Heart left ventricle (tissue), 13 donors: ENCODE measurements at regions not wholly inside any gene's neighbourhood (a gene's known extent, or its start where the extent isn't known, plus 50 kb on each side); places are given as distances from the start of the nearest gene placed in this dataset.

Source experiments
- CTCF ChIP-seq, 12 donors: fragments of 200-600 bp; sonication (generic) in 4 of 12; IDR thresholded peaks; one replicate each; pipeline versions ENCODE4 v1.5.0 to v1.8.0; 2018 to 2022; ENCODE audit warnings: antibody characterized with exemption in 12 of 12, mild to moderate bottlenecking in 5 of 12
- POLR2A ChIP-seq, 2 donors: fragments of 450-650 bp; IDR thresholded peaks; one replicate each; pipeline ENCODE4 v1.6.1; 2017; ENCODE audit warnings: antibody characterized with exemption in 2 of 2, mild to moderate bottlenecking in 2 of 2, moderate library complexity in 2 of 2
- donor health status: ischemic (EF 13 %, LVEDD 7.1; RV severe dilation, severe dysfunction).
- donor health status: DM: no; HTN: yes; CAD: no.
- donor health status: DM: no; HTN: no; CAD: no.
- donor health status: ischemic (EF 25% LVEDD 6.9; RV normal size, moderate dysfunction).
- donor health status: ischemic (EF 25% LVEDD 5.7; RV mildly dilated, moderate dysfunction).
- donor health status: ischemic (EF 35%, LVEDD 5.7; RV mildly dilated, moderate dysfunction).
- donor health status: nonischemic (EF 11% LVEDD 7.7; RV severe dilation, severe dysfunction).
- donor health status: DM: yes; HTN: yes; CAD: no.
- donor health status: PGD.
- donor health status: ischemic (EF 29% LVEDD 5.4; RV normal size, mild dysfunction).
- donor health status: nonischemic (EF 23%, LVEDD 6.1; RV moderate dilation, normal function).

DNA sequence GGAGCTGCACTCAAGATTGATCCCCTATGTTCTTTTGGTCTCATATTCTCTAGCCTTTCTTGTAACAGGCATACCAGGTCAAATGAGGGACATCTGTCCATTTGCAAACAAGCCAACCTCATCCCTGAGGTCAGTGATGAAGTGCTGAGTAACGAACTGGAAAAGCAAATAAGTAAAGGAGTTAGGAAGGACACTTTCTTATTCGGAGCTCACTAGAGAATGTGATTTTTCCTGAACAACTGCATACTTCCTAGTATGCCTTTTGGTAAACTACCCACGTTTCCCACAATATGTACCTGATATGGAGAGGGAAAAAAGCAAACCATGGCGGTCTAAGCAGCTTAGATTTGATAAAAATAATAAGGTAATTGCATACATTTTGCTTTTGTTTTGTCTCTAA, 91.0 kb upstream of the MYCBP2 start:
- TF ChIP-seq POLR2A (IDR thresholded peaks at IDR 0.05) (no peak), CTCF (IDR thresholded peaks at IDR 0.05) (no peak)
